Suppressor macrophage treated with lipopolysaccharide for 4 hours (primary cell): ENCODE measurements at regions not wholly inside any gene's neighbourhood (a gene's known extent, or its start where the extent isn't known, plus 50 kb on each side); places are given as distances from the start of the nearest gene placed in this dataset.

Experiments used
- DNase-seq: peaks from one replicate; pipeline ENCODE4 v3.0.0-alpha.2; 2020

DNA sequence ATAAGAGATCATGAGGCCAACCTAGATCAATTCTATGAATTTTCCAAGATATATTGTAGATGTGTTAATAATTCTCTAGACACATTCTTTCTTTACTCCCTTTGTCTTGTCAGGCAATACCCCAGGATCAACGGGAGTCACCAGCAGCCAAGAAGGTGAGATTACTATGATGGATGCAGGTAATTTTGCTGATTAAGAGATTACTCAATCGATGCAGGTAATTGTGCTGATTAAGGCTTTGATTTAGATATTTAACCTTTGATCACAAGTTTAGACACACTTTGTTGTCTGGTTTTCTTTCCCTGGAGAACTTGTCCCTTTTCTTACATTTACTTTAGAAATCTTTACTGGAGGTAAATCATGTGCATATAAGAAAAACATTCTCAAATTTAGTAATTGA, 134.3 kb upstream of the CNTN1 start:
- no peak for DNase-seq

DNA sequence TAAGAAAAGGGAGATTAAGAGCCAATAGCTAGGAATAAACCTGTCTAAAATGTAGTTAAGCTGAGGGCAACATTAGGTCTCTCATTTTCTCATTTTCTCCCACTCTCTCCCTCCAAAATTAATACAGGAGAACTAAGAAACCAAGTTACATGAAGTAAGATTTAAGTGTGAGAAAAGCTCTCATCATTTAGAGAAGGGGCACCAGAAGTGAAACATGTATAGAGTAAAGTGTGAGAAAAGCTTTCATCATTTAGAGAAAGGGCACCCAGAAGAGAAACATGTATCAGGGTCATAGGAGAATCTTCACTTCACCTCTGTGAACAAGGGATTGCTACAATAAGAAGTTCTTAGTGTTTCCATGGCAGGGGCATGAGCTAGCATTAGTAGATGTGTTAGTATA, 132.4 kb upstream of the CNTN1 start:
- DNase-seq: no peak

DNA sequence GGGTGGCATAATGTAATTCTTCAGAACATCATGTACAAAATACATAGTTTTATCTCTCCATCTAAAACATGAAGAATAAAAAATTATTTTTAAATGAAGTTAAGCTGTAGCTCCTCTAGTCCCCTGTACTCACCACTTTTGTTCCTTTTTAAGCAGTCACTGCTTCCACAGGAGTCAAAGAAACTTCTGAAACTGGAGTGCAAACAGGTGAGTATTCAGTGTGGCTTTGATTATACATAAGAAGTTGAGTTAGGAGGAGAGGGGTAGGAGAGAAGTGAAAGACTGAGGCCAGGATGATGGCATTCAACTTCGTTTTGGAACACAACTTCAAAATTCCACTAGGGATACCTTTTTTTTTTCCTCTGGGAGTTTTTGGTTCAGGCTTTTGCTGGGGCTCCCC, 131.4 kb upstream of the CNTN1 start:
- DNase-seq: no peak

DNA sequence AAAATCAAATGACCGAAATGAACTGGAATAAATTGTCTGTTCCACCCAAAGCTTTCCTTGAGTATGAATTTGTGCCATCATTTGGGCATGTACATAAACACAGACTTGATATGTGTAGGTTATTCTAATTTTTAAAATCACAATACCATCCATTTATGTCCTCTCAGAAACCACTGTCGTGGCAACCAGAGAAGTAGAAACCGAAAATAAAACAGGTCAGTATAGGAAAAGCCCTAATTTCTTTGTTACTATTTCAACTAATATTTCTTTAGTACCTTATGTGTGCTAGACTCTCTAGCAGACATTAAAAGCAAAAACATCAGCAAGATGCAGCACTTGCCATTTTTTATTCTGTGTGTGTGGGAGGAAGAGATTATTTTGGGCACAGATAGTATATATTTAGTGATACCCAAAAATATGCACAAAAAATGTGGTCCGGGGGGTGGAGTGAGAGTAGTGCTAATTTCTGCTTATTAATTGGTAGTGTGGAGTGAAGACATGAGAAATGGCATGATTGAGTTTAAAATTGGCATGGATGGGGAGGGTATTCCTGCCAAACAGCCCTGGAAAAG, 130.8 kb upstream of the CNTN1 start:
- no peak for DNase-seq

DNA sequence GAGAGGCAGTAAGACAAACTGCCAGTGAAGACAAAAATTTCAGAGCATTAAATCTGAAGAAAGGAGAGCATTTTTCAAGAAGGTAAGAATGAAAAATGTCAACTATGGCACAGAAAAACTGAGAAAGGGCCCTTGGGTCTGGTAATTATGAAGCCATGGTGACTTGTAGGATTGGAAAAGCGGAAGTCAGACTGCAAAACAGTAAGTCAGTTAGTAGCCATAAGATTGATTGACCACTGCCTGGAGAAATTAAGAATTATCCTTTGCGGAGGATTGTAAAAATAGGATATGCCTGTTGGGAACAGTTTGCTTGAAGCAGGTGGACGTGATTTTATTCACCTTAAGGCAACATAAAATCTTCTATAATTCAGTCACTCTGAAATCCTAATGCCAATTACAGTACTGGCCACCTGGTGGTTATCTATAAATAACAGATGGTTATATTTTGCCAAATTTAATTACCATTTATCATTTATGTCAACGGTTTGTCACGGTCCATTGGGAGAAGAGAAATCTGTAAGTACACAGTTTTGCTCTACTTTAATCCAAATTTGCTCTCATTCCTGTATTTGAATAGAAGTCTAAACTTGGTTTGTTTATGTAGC, 127.1 kb upstream of the CNTN1 start:
- no peak for DNase-seq

DNA sequence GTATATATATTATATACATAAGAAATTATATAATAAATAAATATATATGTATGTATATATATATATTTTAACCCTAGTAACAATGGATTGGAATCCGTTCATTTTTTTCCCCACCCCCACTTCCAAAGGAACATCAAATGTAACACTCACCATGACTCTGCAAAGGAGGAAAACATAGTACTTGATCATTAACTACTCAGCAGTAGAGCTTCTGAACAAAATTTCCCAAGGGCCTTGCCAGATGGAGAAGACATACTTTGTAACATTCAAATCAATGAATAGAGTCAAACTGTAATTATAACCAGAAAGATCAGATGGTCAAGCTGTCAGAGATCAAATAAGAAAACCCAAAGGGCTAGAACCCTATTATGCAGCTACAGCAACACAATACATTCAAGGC, 126.0 kb upstream of the CNTN1 start:
- DNase-seq: no peak

DNA sequence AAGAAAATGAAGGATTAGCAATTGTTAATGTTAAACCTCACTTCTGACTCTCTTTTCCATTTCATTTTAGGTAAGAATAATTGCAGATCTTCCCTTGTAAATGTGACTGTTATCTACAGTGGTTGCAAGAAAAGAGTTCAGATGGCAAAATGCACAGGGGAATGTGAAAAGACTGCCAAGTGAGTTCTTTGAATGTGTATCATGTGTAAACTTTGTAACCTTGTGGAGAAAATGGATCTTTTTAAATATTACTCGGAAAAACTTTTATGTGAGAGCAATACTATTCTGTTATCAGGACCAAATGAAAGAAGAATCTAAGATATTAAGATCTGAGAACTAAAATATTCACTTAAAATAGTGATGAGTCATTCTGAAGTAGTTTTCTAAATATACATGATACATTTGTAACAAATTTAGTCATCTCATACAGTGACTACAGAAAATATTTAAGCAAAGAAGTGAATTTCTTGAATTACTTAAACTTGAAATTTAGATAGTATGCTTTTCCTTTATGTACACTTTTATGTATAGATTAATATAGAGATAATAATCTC, 122.5 kb upstream of the CNTN1 start:
- DNase-seq: no peak

DNA sequence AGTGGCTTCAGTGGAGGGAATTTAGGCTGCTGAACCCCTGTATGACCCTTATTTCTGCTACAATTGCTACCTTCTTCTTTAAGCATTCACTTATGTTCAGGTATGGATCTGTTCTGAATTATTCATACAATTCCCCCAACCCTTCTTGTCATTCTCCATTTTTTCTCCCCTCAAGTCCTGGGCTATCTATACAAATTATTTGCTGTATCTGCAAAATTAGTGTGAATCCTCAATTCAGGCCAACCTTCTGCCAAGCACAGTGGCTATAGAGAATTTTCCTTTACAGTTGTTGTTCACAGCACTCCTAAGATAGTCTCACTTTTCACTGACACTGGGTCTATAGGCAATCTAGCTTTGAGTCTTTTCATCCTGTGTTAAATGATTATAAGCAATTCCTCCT, 119.2 kb upstream of the CNTN1 start:
- no peak for DNase-seq

DNA sequence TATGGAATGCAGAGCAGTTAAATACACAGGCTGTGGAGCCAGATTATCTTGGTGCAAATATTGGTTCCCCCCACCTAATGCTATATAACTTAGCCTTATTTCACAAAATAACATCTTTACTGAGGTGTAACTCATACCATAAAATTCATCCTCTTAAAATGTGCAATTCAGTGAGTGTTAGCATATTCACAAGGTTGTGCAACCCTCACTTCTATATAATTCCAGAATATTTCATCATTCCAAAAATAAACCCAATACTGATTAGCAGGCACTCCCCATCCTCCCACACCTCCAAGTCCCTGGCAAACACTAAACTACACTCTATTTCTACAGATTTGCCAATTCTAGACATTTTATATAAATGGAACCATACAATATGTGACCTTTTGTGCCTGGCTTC, 116.3 kb upstream of the CNTN1 start:
- DNase-seq: no peak

DNA sequence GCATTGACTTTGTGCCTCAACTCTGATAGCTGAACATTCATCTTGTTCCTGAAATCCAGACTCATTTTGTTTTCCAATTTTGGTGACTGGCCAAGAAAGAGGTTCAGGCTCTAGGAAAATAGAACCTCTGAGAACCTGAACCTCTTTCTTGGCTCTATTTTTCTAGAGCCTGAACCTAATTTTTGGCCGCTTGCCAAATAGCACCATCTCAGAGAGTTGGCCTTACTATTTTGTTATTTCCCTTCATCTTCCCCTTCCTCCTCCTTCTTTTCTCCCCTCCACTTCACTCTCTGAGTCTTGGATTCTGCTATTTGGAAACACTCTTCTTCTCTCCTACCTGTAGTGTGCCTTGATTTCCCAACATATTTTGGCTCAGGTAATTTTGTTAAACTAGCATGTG, 114.4 kb upstream of the CNTN1 start:
- DNase-seq: no peak

DNA sequence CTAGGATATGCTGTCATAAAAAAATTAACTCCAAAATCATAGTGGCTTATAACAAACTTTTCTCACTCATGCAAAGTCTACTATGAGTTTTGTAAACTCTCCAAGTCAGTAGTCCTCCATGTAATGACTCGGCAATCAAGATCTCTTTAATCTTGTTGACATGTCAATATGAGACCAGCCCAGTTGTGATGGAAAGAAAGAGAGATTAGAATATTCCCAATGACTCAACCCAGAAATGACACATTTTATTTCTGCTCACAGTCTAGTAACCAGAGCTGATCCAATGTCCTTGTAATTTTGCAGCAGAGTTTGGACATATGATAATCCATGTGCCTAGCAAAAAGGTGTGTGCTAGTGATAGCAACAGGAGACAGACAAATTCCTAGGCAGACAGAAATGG, 112.6 kb upstream of the CNTN1 start:
- no peak for DNase-seq

DNA sequence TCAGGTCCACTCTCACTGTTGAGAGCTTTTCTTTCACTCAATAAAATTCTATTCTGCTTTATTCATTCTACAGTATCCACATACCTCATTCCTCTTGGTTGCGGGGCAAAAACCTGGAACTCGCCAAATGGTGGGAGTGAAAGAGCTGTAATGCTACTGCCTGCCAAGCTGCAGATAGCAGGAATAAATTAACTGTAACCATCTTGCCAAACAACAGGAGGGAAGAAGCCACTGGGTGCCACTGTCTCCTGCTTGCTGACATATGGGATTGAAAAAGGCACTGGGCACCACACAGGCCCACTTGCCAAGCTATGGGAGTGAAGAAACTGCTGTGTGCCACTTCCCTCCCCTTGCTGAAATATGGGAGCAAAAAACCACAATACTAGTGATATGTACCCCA, 111.9 kb upstream of the CNTN1 start:
- no peak for DNase-seq

DNA sequence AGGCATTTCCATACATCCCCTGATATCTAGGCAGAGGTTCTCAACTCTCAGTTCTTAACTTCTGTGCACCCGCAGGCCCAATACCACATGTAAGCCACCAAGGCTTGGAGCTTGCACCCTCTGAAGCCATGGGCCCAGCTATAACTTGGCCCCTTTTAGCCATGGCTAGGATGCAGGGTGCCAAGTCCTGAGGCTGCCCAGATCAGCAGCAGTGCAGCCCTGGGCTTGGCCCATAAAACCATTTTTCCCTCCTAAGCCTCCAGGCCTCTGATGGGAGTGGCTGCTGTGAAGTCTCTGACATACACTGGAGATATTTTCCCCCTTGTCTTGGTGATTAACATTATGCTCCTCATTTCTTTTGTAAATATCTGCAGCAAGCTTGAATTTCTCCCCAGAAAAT, 110.3 kb upstream of the CNTN1 start:
- no peak for DNase-seq

DNA sequence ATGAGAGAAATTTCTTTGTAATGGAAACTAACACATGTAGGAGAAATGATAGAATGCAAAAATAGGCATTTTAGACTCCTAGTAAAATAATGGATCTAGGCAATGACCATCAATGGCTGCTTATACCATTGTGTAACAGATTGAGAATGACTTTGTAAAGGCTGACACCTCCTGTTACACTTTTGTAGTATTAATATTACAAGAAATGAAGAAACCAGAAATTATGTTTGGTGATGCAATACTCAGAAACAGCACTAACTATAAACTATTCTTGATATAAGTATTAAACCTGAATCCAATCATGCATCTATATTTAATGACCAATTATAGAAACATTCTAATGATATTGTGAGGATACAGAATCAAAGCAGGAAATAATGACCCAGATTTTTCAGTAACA, 108.5 kb upstream of the CNTN1 start:
- no peak for DNase-seq

DNA sequence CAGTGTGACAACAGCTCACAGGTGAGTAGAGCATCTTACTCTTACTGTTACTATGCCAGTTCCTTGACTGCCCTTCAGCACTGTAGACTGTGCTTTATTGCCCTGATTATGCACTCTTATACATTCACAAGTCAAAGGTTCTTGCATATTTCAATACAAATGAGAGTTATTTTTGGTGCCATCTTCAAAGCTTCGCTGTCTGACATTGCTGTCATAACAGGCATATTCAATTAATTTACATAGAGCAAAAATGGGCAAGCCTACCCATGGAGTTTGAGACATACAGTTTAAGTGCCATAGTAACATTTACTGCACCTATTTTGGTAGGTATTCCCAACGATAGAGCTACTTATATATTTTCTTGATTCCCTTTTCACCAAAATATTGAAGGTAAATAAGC, 107.5 kb upstream of the CNTN1 start:
- no peak for DNase-seq

DNA sequence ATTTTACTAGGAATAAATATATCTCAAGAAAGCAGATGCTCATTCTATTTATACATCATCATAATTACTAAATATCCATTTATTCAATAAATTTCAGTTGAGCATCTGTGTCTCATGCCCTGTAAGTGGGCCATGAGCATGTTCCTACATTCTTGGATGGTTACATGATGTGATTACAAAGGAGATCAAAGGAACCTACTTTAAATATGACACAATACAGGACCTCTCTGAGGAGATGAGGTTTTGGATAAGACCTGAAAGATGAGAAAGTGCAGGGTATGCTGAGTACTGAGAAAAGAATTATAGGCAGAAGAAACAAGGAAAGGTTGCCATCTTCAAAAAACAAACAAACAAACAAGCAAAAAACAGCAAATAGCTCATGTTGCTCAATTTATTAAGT, 105.4 kb upstream of the CNTN1 start:
- DNase-seq: no peak

DNA sequence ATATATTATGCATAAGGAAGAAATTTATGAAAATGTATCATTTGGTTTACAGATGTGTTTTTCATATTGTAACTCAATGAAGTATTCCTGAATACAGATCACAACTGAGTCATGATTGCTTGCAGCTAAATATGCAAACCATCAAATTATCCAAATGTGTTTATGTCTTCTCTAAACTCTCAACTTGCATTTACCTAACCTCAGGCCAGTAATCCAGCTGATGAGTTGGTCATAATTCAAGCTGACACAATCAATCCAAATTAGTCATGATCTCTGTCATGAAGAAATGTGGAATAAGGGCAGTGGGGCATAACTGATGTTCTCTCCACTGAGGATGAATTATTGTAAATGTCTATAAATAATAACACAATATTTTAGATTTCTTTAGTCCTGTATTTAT, 104.8 kb upstream of the CNTN1 start:
- DNase-seq: no peak

DNA sequence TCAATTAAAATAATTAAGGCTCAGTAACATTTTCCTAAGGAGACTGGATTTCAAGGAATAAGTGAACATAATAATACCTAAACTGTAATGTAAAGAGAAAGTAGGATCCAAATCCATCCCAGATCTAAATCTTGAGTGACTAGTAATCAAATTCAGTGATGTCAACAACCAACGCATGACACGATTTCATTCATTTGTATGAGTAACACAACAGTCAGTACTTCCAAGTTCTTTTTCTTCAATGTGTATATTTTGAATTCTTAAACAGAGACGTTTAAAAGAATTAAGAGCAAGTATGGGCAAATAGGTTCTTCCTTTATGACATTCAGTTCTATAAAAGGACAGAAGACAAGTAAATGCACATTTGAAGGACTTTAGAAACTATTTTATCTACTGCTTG, 104.3 kb upstream of the CNTN1 start:
- no peak for DNase-seq

DNA sequence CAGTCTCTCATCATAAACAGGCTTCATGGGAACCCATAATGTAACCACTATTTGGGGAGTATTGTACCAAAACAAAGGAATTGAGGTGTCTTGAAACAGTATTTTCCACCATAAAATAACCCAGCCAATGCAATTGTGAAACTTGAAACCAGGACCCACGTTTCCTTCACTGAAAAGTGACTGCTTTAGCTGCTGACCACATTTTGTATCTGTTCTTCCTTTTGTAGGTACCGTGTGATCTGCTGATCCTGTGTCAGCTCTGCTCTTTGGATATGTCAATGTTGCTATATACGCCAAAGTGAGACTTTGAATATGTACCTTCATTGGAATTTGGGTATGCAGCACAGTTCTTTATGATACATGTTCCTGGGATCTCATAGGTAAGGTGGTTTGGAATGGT, 95.1 kb upstream of the CNTN1 start:
- no peak for DNase-seq

DNA sequence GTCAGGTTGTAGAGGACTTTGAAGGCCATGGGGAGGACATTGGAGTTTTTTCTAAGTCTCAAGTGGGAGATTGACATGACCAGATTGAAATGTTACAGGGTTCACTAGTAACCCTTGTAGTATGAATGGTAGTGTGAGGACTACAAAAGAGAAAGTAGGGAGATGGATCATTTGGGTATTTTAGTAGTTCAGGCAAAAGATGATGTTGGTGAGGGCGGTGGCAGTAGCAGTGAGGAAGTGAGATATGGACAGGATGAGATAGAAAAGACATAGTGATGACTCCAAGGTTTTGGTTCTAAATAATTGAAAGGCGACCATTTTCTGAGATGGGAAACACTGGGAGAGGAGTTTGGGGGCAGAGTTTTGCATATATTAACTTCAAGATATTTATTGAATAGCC, 94.2 kb upstream of the CNTN1 start:
- no peak for DNase-seq

DNA sequence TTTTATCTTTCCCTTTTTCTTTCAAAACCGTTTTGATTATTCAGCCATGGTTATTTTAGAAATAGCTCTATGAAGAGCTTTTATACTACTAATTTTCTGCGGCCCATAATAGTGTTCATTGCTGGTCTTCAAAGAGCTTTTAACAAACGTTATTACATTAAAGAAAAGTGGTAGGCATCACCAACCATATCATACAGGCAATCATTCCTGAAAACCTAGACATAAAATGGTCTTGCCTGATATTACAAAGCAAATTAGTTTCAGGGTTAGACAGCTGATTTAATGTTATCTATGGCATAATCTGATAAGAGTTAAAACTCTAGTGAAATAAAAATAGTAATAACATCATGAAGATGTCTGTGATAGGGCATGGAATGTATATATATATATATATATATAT, 89.7 kb upstream of the CNTN1 start:
- no peak for DNase-seq

DNA sequence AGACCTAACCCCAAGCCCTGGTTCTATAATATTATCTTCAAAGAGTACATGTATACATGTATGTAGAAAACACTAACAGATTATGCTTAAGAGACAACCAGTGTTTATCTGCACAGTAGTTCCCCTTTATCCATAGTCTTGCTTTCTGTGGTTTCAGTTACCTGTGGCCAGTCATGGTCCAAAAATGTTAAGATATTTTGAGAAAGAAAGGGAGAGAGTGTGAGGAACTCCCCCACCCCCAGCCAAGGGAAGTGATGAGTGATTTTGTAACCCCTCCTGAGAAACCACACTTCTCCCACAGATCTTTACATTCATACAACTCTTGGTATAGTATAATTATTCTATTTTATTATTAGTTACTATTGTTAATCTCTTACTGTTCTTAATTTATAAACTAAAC, 77.3 kb upstream of the CNTN1 start:
- no peak for DNase-seq

DNA sequence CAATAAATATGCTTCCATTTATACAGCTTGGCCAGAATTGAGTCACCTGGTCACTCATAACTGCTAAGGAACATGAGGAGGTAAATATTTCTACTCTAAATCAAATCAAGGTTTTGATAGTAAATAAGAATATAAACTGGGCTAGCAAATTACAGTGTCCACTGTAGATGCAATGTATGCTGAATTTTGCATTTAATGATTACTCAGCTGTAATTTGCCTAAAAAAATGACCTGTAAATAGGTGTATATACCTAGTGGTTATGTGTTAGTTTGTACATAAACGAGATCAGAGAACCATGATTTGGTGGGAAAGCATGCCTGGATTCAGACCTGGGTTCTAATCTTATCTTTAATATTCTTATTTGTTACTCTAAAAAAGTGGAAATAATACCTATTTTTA, 76.6 kb upstream of the CNTN1 start:
- no peak for DNase-seq

DNA sequence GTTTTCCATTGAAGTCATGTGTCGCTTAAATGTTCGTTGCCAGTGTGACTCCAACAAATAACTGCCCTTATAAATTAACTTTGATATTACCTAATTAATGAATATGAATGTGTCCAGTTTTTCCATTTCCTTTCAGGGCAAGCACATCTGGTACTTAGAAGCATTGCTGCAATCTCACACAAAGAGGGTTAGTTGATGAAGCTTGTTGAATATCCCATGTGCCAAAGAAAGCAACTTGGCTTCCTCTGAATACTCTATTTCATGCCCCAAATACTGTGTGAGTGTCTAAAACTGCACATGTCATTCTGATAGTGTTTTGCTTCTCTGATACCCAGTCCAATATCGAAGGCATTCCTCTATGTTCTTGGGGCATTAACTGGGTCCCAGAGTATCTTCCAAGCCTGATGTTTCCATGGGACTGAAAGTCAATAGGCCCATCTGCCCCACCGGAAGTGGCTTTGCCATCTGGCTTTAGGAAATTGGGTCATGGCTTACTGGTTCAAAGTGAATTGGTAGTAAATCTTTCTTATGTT, 75.8 kb upstream of the CNTN1 start:
- no peak for DNase-seq

DNA sequence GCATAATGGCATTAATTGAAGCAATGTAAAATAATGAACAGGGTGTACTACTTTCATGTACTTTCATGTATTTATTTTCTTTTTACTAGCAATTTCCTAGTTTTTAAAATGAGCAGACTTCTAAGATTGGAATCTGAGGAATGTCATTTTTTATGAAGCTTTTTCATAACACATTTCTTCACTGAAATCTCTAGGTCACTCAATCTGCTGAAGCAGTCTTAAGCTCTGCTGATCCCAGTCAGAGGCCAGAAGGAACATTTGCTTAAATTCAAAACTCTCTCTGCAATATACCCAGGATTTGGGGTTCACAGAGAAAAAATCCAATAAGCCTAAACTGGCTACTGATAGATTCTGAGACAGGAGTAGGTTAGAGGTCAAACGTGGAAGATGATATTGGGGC, 73.6 kb upstream of the CNTN1 start:
- DNase-seq: no peak
